T-helper 22 cell (primary cell): ENCODE measurements at regions not wholly inside any gene's neighbourhood (a gene's known extent, or its start where the extent isn't known, plus 50 kb on each side); places are given as distances from the start of the nearest gene placed in this dataset.

Experiments
- DNase-seq: peaks from one replicate; pipeline ENCODE4 v3.0.0-alpha.2; 2020; ENCODE audit warnings: low read depth

DNA sequence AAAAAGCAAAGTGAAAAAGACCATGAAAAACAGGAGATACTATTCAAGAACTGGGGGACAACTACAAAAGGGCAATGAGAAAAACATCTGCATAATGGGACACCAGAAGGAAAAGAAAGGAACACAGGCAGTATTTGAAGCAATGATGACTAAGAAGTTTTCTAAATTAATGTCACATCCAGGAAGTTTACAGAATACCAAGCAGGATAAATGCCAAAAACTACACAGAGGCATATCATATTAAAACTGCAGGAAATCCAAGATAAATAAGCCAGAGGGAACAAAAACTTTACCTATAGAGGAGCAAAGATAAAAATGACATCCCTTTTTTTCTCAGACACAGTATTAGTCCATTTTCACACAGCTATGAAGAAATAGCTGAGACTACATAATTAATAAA is 193.0 kb downstream of the ERMARD start:
- no peak for DNase-seq

DNA sequence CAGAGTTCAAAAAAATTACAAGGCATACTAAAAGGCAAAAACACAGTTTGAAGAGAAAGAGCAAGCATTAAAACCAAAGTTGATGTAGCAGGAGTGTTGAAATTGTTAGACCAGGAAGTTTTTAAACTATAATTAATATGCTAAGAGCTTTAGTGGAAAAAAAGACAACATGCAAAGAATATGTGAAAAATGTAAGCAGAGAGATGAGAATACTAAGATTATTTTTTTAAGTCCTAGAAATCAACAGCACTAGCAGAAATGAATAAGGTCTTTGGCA is 192.6 kb downstream of the ERMARD start:
- no peak for DNase-seq

GRCh38 chr6:169943241-169944060 is 192.0 kb downstream of the ERMARD start:
- DNase-seq: no peak

DNA sequence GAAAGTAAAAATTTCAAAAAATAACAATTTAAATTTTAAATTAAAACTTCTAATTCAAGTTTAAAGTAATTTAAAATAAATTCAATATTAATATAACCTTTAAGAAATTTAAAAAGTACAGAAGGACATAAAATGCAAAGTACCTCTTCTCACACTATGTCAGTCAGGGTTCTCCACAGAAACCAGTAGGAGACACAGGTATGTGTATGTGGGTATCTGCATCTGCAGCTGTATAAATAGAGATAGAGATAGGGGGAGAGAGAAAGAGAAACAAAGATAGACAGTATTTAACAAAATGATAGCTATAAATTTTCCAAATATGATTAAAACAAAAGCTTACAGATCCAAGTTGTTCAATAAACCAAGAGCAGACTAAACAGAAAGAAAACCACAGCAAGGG is 190.8 kb downstream of the ERMARD start:
- no peak for DNase-seq

- no peak for DNase-seq
Measured at GRCh38 chr6:169940481-169941271, 189.3 kb downstream of the ERMARD start.

GRCh38 chr6:169939554-169940164 is 188.2 kb downstream of the ERMARD start:
- no peak for DNase-seq

DNA sequence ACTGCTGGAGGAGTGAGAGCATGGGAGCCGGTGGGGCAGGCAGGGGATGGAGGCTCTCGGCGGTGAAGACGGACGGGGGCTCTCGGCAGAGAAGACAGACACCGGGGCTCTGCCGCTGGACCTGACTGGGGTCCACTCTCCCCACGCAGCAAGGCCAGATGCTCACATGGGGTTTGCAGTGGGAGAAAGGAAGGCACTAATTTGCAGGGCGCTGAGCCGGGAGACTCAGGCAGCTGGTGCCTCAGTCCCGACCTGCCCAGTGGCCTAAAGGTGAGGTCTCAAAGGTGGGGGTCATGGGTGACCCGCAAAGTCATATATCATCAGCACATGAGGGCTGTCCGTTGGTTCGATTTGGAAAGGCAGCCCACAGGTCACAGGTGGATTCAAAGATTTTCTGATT is 187.3 kb downstream of the ERMARD start:
- DNase-seq: no peak

DNA sequence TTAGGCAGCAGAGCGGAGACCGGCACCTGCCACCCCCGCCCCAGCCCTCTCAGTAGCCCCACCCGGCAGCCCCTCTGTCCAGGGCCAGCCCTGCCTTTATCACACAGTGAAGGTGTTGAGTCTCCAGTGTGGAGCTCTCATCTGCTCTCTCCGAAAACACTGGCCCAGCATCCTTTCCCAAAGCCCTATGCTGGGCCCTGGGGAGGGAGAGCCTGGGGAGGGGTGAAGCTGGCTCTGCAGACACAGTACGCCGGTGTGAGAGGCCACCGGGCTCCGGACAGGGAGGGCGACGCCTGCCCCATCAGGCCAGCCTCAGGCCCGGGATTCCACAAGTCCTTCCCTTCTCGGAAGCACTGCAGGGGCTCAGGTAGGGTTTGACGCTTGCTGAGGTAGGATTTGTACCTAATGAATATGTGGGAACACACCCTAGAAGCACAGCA is 186.9 kb downstream of the ERMARD start:
- no peak for DNase-seq

DNA sequence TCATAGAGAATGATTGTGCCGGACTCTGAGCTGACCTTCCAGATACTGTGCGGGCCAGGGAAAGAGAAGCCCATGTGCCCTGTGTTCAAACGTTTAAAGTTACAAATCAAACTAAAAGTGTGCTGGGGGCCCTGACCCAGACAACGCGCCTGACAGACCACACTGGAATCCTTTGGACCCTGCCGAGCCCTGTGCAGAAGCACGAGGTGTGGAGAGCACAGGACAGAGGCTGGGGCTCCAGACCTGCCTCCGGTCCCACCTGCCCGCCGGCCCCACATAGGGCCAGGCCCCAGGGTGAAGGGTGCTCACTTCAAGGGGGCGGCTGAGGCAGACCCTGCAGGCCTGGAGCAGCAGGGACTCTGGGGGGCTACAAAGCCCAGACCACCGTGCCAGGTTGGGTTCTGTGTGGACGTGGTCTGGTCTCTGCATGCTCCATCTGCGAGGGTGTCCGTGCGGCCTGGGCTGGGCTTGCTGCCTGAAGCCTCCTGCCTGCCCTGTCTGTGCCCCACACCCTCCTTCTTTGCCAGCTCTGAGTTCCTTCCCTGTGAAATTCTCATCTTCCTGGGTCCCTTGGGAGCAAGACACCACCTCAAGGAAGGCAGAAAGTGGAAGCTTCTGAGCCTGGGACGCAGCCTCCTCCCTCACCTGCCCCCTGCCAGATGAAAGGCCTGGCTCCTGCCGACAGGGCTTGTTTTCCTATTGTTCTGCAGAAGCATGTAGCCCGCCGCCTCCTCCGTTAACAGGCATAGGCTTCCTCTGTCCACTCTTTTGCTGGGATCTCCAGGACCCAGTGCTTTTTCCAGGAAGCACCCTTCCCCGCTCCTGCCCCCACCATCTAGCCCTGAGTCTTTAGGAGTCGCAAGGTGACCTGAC is 186.2 kb downstream of the ERMARD start:
- no peak for DNase-seq

DNA sequence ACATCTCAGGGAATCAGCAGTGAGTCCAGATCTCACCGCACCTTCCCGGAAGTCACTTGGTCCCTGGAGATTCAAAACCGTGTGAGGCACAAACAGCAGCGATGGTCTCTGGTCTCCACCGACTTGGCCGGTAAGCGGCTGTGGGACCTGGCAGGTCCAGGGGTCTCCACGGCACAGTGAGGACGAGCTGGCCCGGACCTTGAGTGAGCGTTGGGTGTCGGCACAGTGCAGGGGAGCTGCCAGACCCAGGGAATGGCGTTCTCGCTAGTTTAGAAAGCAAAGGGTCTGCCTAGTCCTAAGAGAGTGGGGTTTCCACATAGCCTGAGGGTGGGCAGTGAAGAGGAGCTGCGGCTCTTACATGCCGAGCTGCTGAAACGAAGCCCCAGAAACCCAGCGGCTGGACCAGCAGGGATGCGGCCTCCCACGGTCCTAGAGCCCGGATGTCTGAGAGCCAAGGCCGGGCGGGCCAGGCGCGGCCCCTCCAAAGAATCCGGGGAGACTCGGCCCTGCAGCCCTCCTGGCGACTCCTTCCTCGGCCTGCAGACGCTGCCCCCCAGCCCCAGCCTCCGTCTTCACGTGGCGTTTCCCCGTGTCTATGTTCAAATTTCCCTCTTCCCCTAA is 185.0 kb downstream of the ERMARD start:
- DNase-seq: no peak

DNA sequence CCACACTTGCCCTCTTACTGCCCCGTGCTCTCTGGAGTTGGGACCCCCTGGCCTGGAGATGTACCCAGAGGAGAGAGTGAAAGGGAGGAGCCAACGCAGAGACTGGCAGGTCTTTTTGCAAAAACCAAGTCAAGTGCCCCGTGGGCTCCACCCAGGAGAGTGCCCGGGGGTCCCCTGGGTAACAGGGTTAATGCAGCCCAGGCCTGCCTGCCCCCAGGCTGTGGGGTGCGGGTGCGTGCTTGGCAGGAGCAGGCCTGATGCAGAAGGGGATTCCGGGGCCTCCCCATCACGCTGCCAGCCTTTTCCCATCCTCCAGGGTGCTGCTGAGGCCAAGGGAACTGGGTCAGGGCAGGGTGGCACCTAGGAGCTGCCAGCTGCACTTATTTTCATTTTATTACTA is 184.4 kb downstream of the ERMARD start:
- no peak for DNase-seq

DNA sequence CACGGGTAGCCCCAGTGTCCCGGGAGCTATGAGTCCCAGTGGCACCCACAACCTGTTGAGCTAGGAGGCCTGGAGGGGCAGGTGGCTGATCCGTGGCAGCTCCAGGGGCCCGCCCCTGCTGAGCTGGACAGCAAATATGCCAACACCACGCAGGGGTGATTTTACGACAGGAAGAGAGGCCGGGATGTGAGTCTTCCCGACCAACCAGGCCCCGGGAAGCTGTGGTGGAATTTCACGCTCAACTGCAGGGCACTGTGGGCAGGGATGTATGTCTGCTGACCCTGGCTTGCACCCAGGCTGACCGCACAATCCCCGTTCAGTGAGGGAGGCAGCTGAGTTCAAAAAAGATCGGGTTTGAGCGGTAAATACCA is 183.9 kb downstream of the ERMARD start:
- no peak for DNase-seq

- no peak for DNase-seq
Measured at GRCh38 chr6:169934699-169935347, 183.4 kb downstream of the ERMARD start.

DNA sequence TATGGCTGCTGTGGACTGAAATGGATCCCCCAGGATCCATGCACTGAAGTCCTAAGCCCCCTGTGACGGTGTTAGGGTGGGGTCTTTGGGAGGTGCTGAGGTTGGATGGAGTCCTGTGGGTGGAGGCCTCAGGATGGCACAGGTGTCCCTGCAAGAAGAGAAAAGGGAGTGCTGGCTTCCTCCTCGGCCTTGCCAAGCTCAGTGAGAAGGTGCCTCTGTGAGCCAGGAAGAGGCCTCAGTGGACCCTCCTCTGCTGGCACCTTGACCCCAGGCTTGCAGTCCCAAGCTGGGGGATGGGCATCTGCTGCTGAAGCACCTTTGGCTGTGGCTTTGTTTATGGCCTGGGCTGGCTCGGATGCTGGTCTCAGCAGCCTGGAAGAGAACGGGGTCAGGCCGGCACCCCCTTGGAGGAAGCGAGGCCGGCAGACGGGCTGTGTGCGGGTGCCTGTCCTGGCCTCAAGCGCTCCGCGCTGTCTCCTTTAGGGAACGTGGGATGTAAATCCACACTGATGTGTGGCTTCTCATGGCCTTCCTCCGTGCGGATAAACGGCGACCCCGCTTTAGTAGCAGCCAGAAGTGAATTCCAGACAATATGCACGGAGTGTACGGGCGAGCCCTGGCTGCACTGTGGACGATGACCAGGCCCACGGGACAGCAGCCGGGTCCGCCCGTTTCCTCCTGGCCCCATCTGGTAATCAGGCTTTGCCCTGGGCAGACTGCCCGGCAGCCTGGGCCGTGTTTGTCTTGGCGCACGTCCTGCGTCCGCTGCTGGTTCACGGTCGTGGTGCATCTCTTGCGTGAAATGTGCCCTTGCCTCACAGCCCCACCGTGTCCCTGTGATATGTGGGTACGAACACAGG is 182.6 kb downstream of the ERMARD start:
- DNase-seq: no peak

DNA sequence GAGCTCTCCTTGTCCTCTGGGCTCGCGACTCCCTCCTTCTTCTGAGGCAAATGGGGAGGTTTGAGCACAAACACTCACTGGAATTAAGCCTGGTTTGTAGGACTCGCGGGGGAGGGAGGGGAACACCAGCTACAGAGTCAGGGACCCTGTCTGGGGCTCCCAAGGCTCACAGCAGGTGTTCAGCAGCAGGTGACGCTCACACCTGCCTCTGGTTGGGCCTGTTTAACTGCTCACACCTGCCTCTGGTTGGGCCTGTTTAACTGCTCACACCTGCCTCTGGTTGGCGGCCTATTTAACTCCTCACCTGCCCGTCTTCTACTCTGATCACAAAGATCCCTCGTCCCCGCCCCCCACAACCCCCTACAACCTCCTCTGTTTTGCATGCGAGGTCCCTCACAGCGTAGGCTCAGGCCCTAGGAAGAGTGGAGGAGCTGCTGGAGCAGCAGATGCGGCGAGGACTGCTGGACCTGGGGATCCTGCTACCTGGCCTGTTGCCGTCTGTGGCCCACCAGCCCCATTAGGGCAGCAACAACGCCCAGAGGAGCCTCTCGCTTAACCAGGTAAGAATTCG is 181.9 kb downstream of the ERMARD start:
- DNase-seq: no peak

DNA sequence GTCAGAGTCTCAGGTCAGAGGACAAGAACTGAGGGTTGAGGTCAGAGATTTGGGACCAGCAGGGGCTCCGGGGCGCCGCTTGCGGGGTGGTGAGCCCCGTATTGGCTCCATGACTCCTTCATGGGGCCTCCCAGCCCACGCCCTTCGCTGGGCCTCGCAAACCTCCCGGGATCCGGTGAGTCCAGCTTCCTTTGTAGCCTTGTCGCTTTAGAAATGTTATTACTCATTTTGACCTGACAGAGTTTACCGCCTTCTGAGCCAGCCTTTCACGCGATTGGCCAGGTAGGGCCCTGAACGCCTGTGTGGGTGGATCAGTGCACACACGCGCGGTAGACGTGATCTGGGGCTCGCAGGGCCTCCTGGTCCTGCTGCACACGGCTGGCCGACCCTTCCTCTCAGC is 181.1 kb downstream of the ERMARD start:
- DNase-seq: no peak

GRCh38 chr6:169931261-169931660 is 179.8 kb downstream of the ERMARD start:
- DNase-seq: no peak

DNA sequence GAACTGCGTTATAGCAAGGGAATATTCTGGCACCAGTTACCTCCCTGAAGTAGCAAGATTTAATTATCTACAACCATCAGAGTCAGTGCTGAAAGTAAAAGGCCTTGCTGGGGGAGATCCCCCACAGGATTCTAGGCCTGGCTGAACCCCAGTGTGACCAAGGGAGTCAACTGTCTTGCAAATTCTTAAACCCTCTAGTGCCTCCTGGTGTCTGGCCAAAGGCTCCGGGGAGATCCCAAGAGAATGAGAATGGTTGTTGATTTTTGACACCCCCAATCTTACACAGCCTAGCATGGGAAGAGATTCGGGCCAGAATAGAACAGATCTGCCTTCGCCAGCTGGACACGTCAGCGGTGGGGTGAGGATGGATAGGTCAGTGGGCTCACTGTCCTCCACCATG is 179.4 kb downstream of the ERMARD start:
- no peak for DNase-seq

- no peak for DNase-seq
Measured at GRCh38 chr6:169927711-169928110, 176.3 kb downstream of the ERMARD start.
